Esophagus squamous epithelium (tissue), 4 donors: ENCODE measurements at regions not wholly inside any gene's neighbourhood (a gene's known extent, or its start where the extent isn't known, plus 50 kb on each side); places are given as distances from the start of the nearest gene placed in this dataset.

Experiments
- POLR2A ChIP-seq, 4 donors: fragments of 450-650 bp; IDR thresholded peaks; one replicate each; pipeline ENCODE4 v1.6.1; 2017; ENCODE audit warnings: antibody characterized with exemption in 4 of 4, mild to moderate bottlenecking in 4 of 4, moderate library complexity in 3 of 4
- TF ChIP-seq, protein P1 (sequence below), 6 experiments: fragments of 450-650 bp in 4 of 6; fragments of 200-600 bp in 2 of 6; sonication (generic) in 2 of 6; IDR thresholded peaks; one replicate each; pipeline ENCODE4 v1.5.1; 2016 to 2019; ENCODE audit warnings: antibody characterized with exemption in 6 of 6, mild to moderate bottlenecking in 4 of 6, moderate library complexity in 4 of 6

DNA sequence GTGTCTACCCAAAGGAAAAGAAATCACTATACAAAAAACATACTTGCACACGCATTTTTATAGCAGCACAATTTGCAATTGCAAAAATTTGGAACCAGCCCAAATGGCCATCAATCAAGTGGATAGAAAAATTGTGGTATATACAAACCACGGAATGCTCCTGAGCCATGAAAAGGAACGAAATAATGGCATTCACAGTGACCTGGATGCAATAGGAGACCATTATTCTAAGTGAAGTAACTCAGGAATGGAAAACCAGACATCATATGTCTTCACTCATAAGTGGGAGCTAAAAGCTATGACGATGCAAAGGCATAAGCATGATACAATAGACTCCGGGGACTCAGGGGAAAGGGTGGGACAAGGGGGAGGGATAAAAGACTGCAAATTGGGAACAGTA lies 78.4 kb downstream of the ENC1 start:
- TF ChIP-seq POLR2A (IDR thresholded peaks at IDR 0.05) = no peak
- TF ChIP-seq, protein P1, sequence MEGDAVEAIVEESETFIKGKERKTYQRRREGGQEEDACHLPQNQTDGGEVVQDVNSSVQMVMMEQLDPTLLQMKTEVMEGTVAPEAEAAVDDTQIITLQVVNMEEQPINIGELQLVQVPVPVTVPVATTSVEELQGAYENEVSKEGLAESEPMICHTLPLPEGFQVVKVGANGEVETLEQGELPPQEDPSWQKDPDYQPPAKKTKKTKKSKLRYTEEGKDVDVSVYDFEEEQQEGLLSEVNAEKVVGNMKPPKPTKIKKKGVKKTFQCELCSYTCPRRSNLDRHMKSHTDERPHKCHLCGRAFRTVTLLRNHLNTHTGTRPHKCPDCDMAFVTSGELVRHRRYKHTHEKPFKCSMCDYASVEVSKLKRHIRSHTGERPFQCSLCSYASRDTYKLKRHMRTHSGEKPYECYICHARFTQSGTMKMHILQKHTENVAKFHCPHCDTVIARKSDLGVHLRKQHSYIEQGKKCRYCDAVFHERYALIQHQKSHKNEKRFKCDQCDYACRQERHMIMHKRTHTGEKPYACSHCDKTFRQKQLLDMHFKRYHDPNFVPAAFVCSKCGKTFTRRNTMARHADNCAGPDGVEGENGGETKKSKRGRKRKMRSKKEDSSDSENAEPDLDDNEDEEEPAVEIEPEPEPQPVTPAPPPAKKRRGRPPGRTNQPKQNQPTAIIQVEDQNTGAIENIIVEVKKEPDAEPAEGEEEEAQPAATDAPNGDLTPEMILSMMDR (IDR thresholded peaks at IDR 0.05) = no peak
